WI38 (cell line): ENCODE measurements at regions not wholly inside any gene's neighbourhood (a gene's known extent, or its start where the extent isn't known, plus 50 kb on each side); places are given as distances from the start of the nearest gene placed in this dataset.

Experiments
- H3K4me3 ChIP-seq: 2 replicates; pipeline ENCODE4 v1.5.1; 2011; ENCODE audit warnings: low read depth, mild to moderate bottlenecking, control low read depth, low read length
- TF ChIP-seq, protein P1 (sequence below): IDR thresholded peaks from 2 replicates; pipeline ENCODE4 v1.5.1; 2012; ENCODE audit warnings: low read depth, mild to moderate bottlenecking, control low read depth, low read length

DNA sequence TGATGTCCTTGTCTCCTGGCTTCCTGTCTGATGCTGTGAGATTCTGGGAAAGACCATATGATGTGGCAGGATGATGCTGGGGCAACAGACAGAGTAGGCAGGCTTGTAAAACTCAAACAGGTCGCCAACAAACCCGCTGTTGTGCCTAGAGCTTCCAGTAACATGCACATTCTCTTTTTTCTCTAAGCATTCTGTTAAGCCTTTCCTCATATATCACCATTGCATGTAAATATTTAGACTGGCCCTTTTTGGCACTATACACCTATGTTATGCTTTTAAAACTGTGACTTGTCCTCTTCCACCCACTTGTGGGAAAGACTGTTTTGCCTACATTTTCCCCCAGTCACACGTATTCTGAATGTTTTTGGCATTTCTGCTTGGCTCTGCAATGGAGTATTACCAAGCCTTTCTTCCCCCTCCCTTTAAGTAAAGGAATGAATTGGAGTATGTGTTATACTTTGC is 250.4 kb upstream of the TANK start:
- TF ChIP-seq, protein P1, sequence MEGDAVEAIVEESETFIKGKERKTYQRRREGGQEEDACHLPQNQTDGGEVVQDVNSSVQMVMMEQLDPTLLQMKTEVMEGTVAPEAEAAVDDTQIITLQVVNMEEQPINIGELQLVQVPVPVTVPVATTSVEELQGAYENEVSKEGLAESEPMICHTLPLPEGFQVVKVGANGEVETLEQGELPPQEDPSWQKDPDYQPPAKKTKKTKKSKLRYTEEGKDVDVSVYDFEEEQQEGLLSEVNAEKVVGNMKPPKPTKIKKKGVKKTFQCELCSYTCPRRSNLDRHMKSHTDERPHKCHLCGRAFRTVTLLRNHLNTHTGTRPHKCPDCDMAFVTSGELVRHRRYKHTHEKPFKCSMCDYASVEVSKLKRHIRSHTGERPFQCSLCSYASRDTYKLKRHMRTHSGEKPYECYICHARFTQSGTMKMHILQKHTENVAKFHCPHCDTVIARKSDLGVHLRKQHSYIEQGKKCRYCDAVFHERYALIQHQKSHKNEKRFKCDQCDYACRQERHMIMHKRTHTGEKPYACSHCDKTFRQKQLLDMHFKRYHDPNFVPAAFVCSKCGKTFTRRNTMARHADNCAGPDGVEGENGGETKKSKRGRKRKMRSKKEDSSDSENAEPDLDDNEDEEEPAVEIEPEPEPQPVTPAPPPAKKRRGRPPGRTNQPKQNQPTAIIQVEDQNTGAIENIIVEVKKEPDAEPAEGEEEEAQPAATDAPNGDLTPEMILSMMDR = no peak
- no peak overlapping the region for H3K4me3 ChIP-seq

DNA sequence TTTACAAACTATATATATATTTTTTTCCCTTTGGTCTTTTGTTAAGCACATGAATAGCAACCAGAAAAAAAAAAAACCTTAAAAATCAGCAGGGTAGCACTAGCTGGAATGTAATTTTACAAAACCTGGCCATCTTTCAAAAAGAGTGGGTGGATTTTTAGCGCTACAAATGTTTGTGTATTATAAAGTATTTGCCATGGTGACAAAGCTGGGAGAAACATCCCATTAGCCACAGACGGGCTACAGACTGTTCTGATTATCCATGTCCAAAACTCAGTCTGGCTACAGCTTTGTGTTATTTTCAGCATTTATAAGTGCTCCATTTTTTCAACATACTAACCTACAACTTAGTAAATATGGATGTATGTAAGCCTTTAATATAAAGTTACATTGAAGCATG is 249.5 kb upstream of the TANK start:
- no peak overlapping the region for H3K4me3 ChIP-seq
- TF ChIP-seq, protein P1 = no peak

DNA sequence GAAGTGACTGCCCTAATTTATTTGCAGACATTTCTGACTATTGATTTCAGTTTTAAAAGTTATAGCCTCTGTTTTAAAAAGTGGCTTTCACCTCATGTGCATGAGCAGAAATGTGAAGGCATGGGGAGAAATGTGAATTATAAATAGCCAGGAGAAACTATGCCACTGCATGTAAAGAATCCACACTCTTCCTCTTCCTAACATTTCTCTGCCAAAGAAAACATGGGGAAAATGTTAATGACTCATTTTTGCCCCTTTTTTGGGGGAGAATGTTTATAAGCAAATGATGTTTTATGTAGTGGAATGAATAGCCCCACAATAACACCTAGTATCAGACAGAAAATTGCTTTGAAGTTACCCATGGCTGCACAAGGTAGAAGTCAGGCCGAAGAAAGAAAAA is 249.0 kb upstream of the TANK start:
- H3K4me3 ChIP-seq = no peak overlapping the region
- TF ChIP-seq, protein P1 = no peak

DNA sequence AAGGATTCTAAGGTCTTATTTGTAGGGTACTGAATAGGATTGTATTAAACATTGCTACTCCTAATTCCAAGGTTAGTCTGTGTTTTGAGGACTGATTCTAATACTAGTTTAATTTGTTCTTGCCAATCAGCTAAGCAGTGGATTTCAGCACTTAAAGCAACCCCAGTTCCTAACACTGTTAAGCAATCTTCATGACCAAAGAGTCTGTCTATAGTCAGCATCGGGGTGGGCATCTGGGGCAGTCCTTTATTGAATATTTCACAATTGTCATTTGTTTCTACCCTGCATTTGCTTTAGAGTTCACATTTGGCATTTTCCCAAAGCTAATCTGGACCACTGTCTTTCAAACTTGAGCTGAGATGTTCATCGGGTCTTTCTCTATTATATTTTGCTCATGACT is 248.0 kb upstream of the TANK start:
- no peak overlapping the region for H3K4me3 ChIP-seq
- TF ChIP-seq, protein P1 = no peak

GRCh38 chr2:160913323-160913722 is 246.9 kb upstream of the TANK start:
- TF ChIP-seq, protein P1 = no peak
- H3K4me3 ChIP-seq = no peak overlapping the region

DNA sequence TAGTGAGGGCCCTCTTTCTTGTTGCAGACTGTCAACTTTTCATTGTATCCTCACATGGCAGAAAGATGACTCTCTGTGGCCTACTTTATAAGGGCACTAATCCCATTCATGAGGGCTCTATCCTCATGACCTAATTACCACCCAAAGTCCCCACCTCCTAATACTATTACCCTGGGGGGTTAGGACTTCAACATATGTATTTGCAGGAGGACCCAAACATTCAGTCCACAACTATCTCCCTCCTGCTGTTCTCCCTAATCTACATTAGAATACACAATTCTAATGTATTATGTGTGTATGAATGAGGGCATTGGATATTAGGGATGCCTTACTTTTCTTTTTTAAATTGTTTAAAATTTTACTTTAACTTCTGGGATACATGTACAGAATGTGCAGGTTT is 246.0 kb upstream of the TANK start:
- TF ChIP-seq, protein P1 = no peak
- H3K4me3 ChIP-seq = no peak overlapping the region

DNA sequence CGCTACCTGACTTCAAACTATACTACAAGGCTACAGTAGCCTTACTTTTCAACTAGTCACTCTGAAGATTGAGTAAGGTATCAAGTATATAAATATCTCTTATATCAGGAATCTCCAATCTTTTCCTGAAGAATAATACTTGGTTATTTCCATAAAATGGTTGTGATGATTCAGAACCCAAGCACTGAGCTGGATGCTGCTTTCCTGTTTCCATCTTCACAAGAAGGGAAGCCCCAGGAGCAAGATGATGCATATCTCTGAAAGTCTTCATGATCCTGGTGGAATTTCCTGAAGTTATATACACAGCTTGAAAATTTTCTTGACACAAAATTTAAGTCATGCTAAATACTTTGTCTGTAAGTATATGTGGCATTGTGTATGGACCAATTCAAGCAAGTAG is 243.9 kb upstream of the TANK start:
- no peak overlapping the region for H3K4me3 ChIP-seq
- TF ChIP-seq, protein P1 = no peak
